ENCODE measurements at regions not wholly inside any gene's neighbourhood (a gene's known extent, or its start where the extent isn't known, plus 50 kb on each side); places are given as distances from the start of the nearest gene placed in this dataset.

DNA sequence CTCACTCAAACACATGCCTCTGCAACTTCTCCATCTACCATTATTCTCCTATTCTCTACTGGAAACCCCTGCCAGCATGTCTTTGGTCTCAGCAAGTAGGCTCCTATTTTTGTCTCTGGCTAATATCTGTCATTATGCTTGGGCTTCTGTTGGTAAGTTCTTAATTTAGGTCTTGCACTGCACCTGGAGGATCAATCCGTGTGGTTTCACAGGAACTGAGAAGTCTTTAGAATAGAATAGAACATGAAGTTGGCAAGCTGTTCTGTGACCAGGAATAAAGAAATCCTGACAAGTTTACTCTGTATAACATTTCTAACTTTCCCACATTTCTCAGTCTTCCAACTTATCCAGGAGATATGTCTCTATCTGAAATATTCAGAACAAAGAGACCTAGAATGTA is 219.5 kb upstream of the GYPC start:
- no peak for DNase-seq

DNA sequence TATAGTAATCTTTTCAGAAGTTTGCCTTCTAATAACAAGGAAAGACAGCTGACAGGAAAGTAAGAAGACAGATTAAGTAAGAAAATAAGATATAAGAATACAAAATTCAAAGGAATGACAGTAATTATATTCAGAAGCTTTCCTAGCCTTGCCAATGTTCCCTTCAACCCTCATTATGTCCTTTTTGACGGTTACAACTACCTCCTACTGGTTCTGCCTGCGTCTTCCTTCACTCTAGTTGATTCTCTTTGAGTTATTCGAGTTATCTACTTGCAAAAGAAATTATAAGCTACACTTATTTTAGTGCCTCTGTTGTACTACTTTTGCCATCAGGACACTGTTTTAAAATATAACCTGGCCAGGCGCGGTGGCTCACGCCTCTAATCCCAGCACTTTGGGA is 218.9 kb upstream of the GYPC start:
- DNase-seq: no peak

DNA sequence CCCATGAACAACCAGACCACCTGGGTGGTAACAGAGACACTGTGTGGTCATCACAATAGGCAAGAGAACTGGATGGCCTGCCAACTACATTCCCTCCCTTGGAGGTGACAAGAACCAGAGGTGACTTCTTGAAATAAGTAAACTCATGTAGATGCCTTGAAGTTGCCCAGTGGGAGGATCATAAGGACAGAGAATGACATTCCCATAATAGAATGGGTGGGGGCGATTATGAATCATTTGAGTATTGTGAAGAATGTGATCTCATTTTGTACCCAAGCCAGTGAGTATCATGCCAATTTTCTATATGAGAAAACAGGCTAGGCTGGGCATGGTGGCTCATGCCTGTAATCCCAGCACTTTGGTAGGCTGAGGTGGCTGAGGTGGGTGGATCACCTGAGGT is 211.4 kb upstream of the GYPC start:
- no peak for DNase-seq

DNA sequence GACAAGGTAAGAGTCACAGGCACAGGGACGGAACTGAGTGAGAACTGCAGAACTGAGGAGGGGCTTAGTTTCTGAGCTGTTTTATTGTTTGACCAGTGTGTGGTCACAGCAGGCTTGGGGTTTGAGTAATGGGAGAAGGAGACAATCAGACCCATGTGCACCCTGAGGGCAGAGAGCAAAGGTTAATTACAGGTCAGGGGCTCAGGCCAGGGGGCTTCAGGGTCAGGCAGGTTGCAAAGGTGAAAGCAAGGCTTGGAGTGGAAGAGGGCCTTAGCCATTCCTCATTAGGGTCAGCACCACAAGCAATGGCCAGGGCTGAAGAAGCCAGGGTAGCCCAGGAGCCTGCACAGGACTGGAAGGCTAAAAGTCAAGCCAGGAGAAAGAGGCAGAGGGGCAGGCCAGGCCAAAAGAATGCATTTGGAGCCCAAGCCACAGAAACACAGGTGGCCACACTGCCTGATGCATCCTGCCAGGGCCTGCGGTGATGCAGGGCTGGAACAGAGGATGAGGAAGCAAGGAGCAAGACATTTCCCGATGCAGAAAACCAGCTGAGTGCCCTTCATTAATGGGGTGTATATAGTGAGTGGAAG is 209.8 kb upstream of the GYPC start:
- no peak for DNase-seq

DNA sequence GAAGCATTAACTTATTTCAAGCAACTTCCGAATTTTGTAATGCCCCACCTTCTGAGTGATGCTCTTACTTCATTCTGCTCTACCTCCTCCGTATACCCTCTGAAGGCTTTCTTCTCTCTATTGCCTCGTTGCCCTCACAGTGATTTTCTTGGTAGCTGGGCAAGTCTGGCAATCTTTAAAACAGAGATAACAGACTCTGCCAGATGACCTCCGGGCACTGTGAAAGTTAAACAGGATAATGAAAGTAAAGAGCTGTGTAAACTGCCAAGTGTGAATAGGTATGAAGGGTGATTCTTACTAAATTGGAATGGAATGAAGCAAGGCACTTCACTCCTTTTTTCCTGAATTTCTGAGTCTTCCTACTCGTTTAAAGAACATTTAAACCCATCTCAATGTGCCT is 207.3 kb upstream of the GYPC start:
- DNase-seq: no peak

DNA sequence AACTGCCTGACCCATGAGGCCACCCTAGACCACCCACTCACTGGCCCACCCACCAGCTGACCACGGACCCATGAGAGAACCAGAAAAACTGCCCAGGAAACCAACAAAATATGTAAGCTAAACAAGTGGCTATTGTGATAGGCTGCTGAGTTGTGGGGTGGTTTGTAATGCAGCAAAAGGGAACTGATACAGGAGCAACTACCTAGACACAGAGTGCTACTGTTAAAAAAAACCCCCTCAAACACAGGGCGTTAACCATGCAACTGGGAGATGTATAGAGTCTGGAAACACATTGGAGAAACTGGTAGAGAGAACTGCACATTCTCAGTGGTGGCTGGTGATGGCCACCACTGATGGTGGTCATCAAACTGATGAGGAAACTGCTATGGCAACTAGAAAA is 206.3 kb upstream of the GYPC start:
- no peak for DNase-seq

DNA sequence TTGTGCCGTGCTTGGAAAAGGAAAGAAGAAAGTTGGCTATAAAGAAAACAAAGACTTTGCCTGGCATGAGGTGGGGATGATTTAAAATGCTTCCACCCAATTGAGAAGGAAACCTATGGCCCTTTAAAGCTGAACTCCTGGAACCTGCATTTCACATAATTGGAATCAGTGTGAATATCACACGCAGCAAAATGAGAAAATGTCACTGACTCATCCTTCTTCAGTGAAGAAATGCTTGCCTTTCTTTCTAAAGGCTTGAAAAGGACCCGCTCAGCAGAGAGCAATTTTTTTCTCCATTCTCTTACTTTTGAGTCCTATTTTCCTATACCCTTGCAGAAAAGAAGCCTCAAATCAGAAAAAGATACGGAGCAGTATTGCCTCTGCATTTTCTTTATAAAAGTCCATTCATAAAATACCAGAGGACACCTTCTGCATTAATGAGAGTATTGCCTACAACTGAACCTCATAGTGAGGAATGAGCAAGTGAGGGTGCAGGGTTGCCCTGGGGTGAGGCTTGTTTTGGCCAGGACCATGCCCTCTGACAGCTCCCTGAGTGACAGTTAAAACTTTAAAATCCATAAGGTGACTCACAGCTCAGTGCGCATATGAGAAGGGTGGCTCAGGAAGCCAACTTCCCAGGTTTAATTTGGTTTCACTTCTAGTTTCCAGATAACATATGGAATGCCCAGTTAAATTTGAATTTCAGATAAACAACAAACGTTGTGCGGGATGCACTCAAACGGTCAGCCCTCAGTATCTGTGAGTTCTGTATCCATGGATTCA is 191.9 kb upstream of the GYPC start:
- DNase-seq: no peak

DNA sequence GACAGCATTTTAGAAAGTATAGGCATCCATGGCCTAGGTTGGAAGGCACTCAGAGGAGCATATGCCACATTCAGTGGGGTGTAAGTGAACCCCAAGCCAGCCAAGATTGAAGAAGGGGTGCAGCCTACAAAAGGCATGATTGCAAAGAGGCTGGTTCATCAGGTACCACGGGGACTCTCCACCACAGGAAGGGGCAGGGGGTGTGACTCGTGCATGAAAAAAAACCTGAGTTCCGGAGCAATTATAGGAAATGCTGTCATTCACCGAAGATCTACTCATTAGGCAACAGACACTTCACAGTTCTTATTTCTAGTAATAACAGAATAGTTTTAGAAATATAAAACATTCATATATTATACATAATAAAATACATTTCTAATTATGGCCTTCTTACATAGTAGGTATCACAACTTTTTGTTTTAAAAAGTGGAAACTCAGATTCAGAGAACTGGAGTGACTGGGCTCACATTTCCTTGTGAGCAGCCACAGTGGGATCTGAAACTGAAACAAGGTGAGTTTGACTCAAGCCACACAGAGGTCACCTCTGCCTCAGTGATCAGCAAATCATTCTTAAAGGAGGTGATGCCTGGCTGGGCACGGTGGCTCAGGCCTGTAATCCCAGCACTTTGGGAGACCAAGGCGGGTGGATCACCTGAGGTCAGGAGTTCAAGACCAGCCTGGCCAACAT is 188.4 kb upstream of the GYPC start:
- no peak for DNase-seq

DNA sequence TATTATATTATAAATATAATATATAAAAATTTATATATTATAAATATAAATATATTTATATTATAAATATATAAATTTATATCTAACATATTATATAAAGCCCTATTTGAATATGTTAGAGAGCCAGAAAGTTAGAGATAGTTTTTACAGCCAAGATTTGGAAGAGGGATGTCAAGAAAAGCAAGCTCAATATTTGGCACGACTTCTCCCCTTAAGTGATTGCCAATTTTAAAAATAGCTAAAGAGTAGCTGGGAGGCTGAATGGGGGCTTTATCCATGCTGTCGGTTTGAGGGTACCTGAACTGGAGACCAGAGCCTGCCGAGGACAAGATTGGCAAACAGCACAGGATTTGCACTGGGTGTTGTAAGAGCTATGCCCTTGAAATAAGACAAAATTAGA is 180.9 kb upstream of the GYPC start:
- DNase-seq: no peak

DNA sequence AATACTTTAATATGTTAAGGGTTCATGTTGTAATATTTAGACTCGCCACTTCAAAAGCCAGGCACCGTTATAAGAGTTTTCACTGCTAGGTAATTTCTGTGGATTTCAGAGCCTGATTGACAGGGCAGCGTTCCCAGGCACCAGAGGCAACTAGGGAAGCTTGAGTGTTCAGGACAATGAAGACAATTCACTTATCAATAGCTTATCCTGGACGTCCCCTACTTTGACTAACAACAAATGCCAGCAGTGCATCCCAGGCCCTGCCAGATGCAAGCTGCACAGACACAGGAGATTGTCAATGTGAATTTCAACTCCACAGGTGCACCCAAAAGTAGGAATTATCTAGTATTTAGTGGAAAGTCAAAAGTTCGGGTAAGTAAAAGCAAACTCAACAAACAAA is 179.3 kb upstream of the GYPC start:
- no peak for DNase-seq

DNA sequence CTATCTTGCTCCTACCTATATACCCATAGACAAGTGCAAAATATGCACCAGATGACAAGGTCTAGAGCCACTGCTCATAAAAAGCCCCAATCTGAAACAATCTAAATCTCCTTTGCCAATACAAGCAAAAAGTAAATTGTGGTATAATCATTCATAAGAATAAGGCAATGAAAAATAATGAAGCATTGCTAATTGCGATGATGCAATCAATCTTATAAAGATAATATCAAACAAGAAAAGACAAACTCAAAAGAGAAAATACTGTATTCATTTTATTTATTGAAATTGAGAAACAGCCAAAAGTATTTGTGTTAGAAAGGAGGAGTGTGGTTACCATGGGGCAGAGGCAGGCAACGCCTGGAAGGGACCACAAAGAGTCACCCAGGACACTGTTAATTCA is 175.9 kb upstream of the GYPC start:
- no peak for DNase-seq

DNA sequence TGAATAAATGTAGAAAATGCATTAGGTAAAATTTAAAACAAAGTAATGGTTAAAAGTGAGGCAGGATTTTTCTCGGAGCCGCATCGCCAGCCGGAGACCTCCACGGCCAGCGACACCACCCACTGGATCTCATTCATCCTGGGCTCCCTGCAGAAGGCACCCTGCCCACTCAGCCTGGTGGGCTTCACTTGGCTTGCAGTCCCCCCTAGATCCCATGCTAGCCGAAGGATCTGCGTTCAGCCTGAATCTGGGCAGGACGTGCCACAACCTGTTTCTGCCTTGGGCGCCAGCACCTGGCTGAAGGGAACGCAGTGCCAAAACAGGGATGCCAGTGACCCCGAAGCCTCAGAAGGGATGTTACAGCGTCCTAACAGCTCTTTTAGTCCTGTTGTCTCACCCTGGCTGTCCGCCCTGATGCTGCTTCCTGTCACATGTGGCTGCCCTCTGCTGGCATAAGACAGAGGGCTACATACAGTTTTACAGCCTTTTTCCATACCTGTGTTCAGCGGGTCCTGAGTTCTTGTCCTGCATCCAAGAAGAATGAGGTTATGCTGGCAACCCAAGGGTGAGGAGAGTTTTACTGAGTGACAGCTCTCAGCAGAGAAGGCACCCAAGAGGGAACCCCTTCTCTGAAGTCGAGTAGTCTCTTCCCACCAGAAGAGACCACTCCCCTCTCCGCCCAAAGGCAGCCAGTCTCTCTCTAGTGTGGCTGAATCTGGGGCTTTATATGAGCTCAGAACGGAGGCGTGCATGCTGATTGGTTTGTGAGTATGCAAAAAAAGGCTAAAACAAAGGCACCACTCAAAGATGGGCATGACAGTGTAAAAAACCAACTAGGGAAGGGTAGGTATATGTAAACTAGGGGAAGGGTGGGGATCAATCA is 173.1 kb upstream of the GYPC start:
- DNase-seq: no peak

DNA sequence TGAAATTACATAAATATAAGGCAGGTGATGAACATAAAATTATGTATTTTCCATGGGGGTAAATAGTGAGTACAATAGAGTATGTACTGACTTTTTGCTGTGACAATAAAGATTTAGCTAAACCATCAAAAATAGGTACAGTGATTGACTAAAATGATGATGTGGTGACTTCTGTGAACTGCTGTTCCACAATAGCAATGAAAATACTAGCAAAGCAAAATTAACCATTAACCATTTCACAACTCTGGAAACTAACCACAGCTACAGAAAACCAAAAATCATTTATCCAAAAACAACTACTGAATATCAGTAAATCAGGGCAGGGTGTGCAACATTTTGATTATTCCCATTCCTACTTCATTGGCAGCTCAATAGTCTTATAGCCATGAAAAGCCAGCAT is 161.4 kb upstream of the GYPC start:
- DNase-seq: no peak

DNA sequence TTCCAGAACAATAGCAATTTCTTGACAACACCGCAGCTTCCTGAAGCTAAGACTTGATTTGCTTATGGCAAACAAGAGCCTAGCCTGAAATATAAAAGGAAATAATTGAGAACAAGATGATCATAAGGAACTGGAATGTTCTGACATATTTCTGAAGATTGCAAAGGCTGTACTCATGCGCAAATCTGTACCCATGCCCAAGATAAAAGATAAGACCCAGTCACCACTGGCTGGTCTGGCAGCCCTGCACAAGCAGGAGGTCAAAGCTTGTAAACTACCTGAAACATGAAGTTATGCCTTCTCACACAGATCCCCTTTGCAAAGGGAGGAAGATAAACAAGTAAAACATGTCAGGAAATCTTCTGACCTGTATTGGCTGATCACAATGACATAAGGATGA is 160.8 kb upstream of the GYPC start:
- no peak for DNase-seq

DNA sequence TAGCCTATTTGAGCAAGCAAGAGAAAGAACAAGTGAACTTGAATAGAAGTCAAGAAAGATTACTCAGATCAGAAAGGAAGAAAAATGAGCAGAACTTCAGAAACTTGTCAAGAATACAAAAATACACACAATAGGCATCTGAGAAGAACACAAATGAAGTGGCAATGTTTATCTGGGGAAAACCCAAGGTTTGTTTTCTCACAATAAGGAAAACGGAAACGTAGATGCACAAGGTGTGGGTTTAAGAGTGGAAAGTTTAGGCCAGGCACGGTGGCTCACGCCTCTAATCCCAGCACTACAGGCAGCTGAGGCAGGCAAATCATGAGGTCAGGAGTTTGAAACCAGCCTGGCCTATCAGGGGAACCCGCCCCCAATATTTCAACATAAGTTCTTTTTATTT is 159.5 kb upstream of the GYPC start:
- DNase-seq: no peak

DNA sequence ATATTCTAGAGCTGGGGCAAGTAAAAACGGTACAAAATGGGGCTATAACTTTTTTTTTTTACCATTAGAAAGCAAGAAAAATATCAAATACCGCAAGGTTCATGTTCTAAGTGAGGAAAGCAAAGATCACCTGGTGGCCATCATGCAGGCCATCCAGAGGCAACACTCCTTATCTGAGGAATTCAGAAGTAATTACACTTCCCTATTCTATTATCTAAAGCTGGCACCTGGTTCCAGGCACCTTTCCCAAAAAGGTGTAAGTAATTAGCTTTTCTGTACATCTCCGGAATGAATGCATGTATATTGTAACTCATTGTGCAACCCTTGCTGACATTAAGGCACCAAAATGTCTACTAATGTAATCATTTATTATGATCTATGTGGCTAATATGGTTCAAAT is 152.5 kb upstream of the GYPC start:
- DNase-seq: no peak

DNA sequence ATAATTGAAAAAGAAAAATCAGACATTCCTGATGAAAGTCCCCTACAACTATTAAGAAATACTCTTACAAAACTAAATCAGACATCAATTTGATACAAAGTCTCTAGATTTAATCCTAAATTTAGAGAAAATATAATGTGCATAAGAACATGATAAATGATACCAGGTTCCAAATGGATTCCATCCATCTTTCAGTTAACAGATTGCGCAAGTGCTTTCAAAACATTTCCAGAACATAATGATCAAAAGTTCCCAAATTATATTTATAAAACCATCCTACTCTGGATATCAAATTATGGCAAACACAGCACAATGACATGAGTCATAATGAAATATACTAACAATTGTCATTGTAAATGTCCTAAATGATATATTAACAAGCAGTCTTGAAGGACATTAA is 151.0 kb upstream of the GYPC start:
- no peak for DNase-seq

DNA sequence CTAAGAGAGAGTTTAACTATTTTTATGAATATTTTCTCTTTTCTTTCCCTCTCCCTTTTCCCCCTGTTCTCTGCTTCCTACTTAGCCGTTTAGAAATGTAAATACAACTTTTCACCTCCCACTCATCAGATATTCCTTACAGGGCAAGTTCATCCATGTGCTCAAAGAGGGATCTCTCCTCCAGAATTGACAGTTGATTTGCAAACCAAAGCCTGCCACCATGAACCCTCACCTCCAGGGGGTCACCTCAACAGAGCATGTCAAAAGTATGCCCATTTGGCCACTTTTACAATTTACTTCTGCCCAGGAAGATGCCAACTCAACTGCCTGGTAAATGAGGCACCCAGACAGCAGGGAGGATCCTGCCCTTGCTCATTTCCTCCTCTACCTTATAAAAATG is 149.2 kb upstream of the GYPC start:
- no peak for DNase-seq

DNA sequence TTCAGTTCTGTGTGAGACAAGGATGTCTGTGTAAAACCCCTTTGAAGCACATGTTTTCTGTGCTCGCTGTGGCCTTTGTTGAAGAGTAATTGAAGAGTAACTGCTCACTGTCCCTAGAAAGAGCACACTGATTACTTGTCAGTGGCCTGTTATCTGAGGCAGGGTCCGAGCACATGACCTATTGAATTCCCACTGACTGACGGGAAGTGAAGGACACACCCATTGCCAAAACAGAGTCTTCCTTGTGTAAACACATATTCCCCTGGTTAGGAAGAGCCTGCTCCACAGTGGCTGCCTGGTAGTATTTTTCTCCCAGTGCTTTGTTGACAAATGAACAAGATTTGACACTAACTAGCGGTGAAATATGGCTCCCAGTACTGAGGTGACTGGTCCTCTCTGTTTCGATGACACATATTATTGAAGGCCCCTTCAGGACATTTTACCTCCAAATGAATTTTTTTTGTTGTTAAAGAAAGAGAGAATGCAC is 148.5 kb upstream of the GYPC start:
- DNase-seq: no peak

DNA sequence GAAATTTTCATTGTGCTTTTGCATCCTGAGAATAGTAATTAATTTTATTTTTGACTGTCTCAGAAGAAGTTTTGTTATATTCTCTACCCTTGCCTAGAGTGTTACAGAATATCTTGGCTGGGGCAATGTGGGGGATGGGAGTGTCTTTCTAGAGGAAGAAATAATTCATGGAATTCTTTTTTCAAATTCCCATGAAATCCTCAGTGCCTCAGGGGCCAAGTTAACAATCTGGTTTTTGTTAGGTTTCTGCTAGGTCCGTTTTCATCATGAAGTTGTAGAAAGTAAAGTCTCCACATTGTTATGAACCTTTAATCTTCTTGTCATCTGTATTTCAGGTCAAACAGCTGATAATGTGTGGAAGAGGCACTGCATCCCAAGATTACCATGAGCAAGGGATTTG is 145.6 kb upstream of the GYPC start:
- DNase-seq: no peak

DNA sequence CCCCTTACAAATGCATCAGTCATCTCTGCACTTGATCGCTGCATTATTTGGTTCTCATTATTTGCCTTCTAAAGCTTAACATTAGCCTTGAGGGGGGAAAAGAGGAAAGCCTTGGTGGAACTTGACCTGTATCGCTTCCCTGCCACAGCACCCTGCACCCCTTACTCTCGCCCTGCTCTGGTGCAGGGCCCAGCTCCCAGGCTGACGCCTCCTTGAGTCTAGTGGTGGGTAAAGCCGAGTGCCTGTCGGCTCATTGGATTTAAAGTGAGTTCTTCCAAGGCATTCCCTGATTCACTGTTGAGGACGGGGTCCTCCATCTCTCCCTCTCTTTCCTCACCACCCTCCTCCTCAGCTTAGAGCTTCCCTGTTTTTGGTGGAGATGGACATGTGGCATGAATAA is 145.0 kb upstream of the GYPC start:
- no peak for DNase-seq

DNA sequence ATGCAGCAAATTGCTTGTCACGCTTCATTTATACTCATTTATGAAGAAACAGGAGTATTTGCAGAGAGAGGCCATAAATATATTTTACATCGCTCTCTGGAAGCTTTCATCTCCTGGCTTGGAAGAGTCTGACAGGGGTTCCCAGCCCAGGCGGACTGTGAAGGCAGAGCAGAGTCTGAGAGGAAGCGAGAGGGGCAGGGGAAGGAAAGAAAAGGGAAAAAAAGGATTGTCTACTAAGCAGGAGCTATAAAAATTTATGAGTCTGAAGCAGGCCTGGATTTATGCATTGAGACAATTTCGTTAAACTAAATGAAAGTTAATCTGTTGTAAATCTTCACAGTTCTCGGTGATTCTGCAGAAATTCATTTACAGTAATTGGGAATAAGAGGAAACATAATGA is 143.9 kb upstream of the GYPC start:
- DNase-seq: no peak

DNA sequence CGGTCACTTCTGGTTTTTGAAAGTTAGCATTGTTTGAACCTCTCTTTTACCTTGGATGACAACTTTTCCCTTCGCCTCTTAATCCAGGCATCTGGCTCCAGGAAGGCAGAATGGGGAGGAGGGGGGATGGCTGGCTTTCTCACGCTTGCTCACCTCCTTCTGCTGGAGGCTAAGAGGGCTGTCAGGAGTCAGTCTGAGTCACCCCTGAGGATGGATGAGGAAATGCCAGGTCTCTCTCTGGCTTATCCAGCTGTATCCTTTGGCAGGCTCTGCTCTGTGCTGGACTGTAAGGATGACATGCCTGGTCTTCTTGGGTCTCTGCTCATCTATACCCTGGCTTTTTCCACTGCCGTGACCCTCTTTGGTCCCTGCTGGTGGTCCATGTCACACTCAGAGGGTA is 142.9 kb upstream of the GYPC start:
- DNase-seq: no peak

Data from stimulated activated CD4-positive, alpha-beta T cell treated with anti-CD3 and anti-CD28 coated beads, Interleukin-2, amount 100 ng/mL, for 24 hours (primary cell).